ENCODE measurements at regions not wholly inside any gene's neighbourhood (a gene's known extent, or its start where the extent isn't known, plus 50 kb on each side); places are given as distances from the start of the nearest gene placed in this dataset.
A peak's percentile ranks its signal among the peaks of the same experiment; 100 is the strongest.

GRCh38 chr6:93048381-93048780 lies 371.0 kb downstream of the EPHA7 start:
- Histone ChIP-seq H3K27ac (no peak overlapping the region), H3K4me3 (no peak overlapping the region), H3K36me3 (no peaks in the 10 kb centered on the region), H3K27me3 (no peaks in the 10 kb centered on the region), H3K9me3 (no peaks in the 10 kb centered on the region), H3K4me1 (no peaks in the 10 kb centered on the region)
- no peak for ATAC-seq
- intact Hi-C loops (cut with DNase I) = no loop called here
- TF ChIP-seq CTCF (IDR thresholded peaks at IDR 0.05) (no peak), POLR2A (IDR thresholded peaks at IDR 0.05) (no peak)
- no peak for DNase-seq

GRCh38 chr6:93047033-93047432 lies 372.3 kb downstream of the EPHA7 start:
- intact Hi-C loops (cut with DNase I) = no loop called here
- H3K27me3 ChIP-seq = no peaks in the 10 kb centered on the region
- WGBS (ENCODE audit: insufficient coverage, low coverage, low lambda C conversion rate, missing lambda C conversion rate) = 13% methylated on average over 3 of the region's 3 CpGs
- no peak overlapping the region for H3K27ac ChIP-seq
- no peak overlapping the region for H3K4me3 ChIP-seq
- TF ChIP-seq CTCF (IDR thresholded peaks at IDR 0.05) (no peak), POLR2A (IDR thresholded peaks at IDR 0.05) (no peak)
- ATAC-seq (no peak), DNase-seq (no peak)
- no peaks in the 10 kb centered on the region for H3K9me3 ChIP-seq
- H3K4me1 ChIP-seq = no peaks in the 10 kb centered on the region
- H3K36me3 ChIP-seq = no peaks in the 10 kb centered on the region

DNA sequence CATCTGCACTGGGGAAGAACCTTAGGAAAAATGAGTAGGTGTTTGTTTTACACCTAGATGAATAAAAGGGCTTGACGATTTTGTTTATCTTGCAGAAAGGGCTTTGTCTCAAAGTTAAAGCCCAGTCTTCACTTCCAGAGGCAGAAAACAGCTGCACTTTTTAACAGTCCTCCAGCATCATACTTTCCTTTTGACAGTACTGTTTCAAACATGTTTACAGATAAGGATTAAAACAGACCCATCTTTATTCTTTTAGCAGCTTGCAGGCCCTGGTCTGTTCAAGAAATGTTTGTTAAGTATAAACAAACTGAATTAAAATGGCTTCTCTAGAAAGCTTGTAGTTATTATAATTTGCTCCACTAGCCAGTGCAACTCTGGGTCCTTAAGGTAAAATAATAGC lies 374.2 kb downstream of the EPHA7 start:
- TF ChIP-seq CTCF (IDR thresholded peaks at IDR 0.05) = no peak
- TF ChIP-seq POLR2A (IDR thresholded peaks at IDR 0.05) = no peak
- H3K36me3 ChIP-seq = no peaks in the 10 kb centered on the region
- no peaks in the 10 kb centered on the region for H3K27me3 ChIP-seq
- whole genome bisulfite sequencing (ENCODE audit: insufficient coverage, low coverage, low lambda C conversion rate, missing lambda C conversion rate) = 12% methylated on average over 1 of the region's 1 CpG
- H3K4me1 ChIP-seq = no peaks in the 10 kb centered on the region
- H3K9me3 ChIP-seq = no peaks in the 10 kb centered on the region
- DNase-seq (no peak), ATAC-seq (no peak)
- intact Hi-C loops (cut with DNase I) = no loop called here
- H3K27ac ChIP-seq = no peak overlapping the region
- H3K4me3 ChIP-seq = no peak overlapping the region

DNA sequence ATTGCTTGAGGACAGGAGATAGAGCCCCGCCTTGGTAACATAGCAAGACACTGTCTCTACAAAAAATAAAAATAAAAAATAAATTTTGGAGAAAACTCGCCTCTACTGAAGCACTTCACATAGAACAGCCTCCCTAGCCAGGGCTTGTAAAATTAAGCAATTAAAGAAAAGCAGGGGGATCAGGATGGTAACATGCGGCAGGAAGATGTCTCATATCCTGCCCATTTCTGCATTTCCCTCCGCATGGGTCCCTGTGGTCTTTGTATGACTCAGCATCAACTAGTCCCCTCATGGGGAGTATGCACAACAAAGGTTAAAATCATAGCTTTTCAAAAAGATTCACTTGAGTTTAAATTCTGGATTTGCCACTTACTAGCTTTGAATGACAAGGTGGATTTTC lies 379.0 kb downstream of the EPHA7 start:
- DNase-seq = no peak
- intact Hi-C loops (cut with DNase I) = no loop called here
- Histone ChIP-seq H3K9me3 (no peaks in the 10 kb centered on the region), H3K4me3 (no peak overlapping the region), H3K27ac (no peak overlapping the region), H3K36me3 (no peaks in the 10 kb centered on the region), H3K27me3 (no peaks in the 10 kb centered on the region), H3K4me1 (no peaks in the 10 kb centered on the region)
- TF ChIP-seq POLR2A (IDR thresholded peaks at IDR 0.05) (no peak), CTCF (IDR thresholded peaks at IDR 0.05) (no peak)
- WGBS (ENCODE audit: insufficient coverage, low coverage, low lambda C conversion rate, missing lambda C conversion rate) = 42% methylated on average over 4 of the region's 4 CpGs
- ATAC-seq = no peak

DNA sequence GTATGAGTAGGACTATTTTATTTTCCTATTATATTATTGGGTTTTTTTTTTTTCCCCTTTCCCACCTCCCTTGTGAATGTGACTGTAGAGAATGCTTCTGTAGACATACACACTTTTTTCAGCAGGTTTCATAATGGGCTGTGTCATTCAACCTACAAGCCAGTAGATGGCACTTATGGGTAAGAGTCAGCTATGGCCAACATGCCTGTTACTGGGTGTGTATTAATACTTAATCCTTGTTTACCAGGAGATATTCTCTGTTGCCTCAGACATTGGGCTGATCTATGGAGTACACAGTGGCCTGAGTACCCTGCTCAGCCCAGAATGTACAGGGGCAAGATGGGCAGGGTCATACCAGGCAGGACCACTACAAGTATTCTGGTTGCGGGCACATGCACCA lies 382.5 kb downstream of the EPHA7 start:
- H3K27me3 ChIP-seq = no peaks in the 10 kb centered on the region
- H3K4me3 ChIP-seq = no peak overlapping the region
- intact Hi-C loops (cut with DNase I) = no loop called here
- H3K36me3 ChIP-seq = no peaks in the 10 kb centered on the region
- no peaks in the 10 kb centered on the region for H3K9me3 ChIP-seq
- H3K27ac ChIP-seq = no peak overlapping the region
- no peak for TF ChIP-seq POLR2A (IDR thresholded peaks at IDR 0.05)
- TF ChIP-seq CTCF (IDR thresholded peaks at IDR 0.05) = peak in 2 of 4 donors; percentile 17 to 21
- DNase-seq (no peak), ATAC-seq (no peak)
- no peaks in the 10 kb centered on the region for H3K4me1 ChIP-seq
- WGBS (ENCODE audit: insufficient coverage, low coverage, low lambda C conversion rate, missing lambda C conversion rate) = no CpG with 5 or more reads among the region's 1 CpG
